D341Med (cell line): ENCODE measurements at regions not wholly inside any gene's neighbourhood (a gene's known extent, or its start where the extent isn't known, plus 50 kb on each side); places are given as distances from the start of the nearest gene placed in this dataset.

ENCODE experiments used
- DNase-seq: peaks from one replicate; pipeline ENCODE4 v3.0.0; 2012; ENCODE audit warnings: low spot score

GRCh38 chr16:65959983-65960382, 406.5 kb upstream of the CDH5 start:
- no peak for DNase-seq

GRCh38 chr16:65958086-65958485, 408.4 kb upstream of the CDH5 start:
- DNase-seq, result no peak

GRCh38 chr16:65956100-65956499, 410.4 kb upstream of the CDH5 start:
- DNase-seq, result no peak

GRCh38 chr16:65954446-65954845, 412.0 kb upstream of the CDH5 start:
- DNase-seq, result no peak

- DNase-seq, result no peak
These were observed 416.3 kb upstream of the CDH5 start for GRCh38 chr16:65950211-65950610.

GRCh38 chr16:65948361-65948760, 418.1 kb upstream of the CDH5 start:
- no peak for DNase-seq

- DNase-seq, result no peak
These were observed 418.5 kb upstream of the CDH5 start for GRCh38 chr16:65947951-65948350.

- no peak for DNase-seq
These were observed 421.0 kb upstream of the CDH5 start for GRCh38 chr16:65945493-65945892.

- DNase-seq, result no peak
These were observed 422.1 kb upstream of the CDH5 start for GRCh38 chr16:65944361-65944760.

GRCh38 chr16:65940711-65941110, 425.8 kb upstream of the CDH5 start:
- no peak for DNase-seq

GRCh38 chr16:65938083-65938482, 428.4 kb upstream of the CDH5 start:
- no peak for DNase-seq

GRCh38 chr16:65937455-65937854, 429.0 kb upstream of the CDH5 start:
- DNase-seq, result no peak

GRCh38 chr16:65936096-65936495, 430.4 kb upstream of the CDH5 start:
- DNase-seq, result no peak

GRCh38 chr16:65934443-65934842, 432.0 kb upstream of the CDH5 start:
- no peak for DNase-seq

- no peak for DNase-seq
These were observed 432.8 kb upstream of the CDH5 start for GRCh38 chr16:65933703-65934102.

GRCh38 chr16:65932350-65933072, 434.0 kb upstream of the CDH5 start:
- DNase-seq, result no peak

GRCh38 chr16:65922923-65923322, 443.6 kb upstream of the CDH5 start:
- DNase-seq, result no peak

- DNase-seq, result no peak
These were observed 446.5 kb upstream of the CDH5 start for GRCh38 chr16:65919986-65920376.

- DNase-seq, result no peak
These were observed 447.1 kb upstream of the CDH5 start for GRCh38 chr16:65919145-65919985.

- no peak for DNase-seq
These were observed 449.0 kb upstream of the CDH5 start for GRCh38 chr16:65917466-65917865.

GRCh38 chr16:65916995-65917394, 449.5 kb upstream of the CDH5 start:
- no peak for DNase-seq

- no peak for DNase-seq
These were observed 456.2 kb upstream of the CDH5 start for GRCh38 chr16:65910291-65910690.

- no peak for DNase-seq
These were observed 457.0 kb upstream of the CDH5 start for GRCh38 chr16:65909310-65910050.
